WTC11 (cell line): ENCODE measurements at regions not wholly inside any gene's neighbourhood (a gene's known extent, or its start where the extent isn't known, plus 50 kb on each side); places are given as distances from the start of the nearest gene placed in this dataset.

Experiments
- ATAC-seq: fragments of 200-7000 bp; cut with Tn5 transposase; 2 replicates; pipeline ENCODE4 v1.10.0; 2021; ENCODE audit warnings: mild to moderate bottlenecking, moderate library complexity
- CTCF ChIA-PET: fragments of 300-600 bp; sonication (Branson Sonifier 250); formaldehyde crosslinking; loops from one replicate; lab custom pipeline; 2021; ENCODE audit warnings: antibody characterized with exemption; lab: Charles Lee
- POLR2A ChIA-PET: fragments of 350-600 bp; sonication (Branson Sonifier 250); formaldehyde crosslinking; loops from one replicate; lab custom pipeline; 2021; ENCODE audit warnings: antibody characterized with exemption; lab: Charles Lee
- DNase-seq: peaks from one replicate; pipeline ENCODE4 v3.0.0; 2021; ENCODE audit warnings: low spot score
- H3K27ac Mint-ChIP-seq: 2 replicates; pipeline ENCODE4 v1.8.0; 2021; ENCODE audit warnings: mixed read lengths
- H3K27me3 Mint-ChIP-seq: 2 replicates; pipeline ENCODE4 v1.8.0; 2021; ENCODE audit warnings: low read depth, mild to moderate bottlenecking, moderate library complexity, mixed read lengths
- H3K36me3 Mint-ChIP-seq: 2 replicates; pipeline ENCODE4 v1.8.0; 2021; ENCODE audit warnings: mixed read lengths
- H3K4me1 Mint-ChIP-seq: 2 replicates; pipeline ENCODE4 v1.8.0; 2022; ENCODE audit warnings: mixed read lengths
- H3K4me3 Mint-ChIP-seq: 2 replicates; pipeline ENCODE4 v1.8.0; 2021; ENCODE audit warnings: mild to moderate bottlenecking, moderate library complexity, mixed read lengths
- H3K9me3 Mint-ChIP-seq: 2 replicates; pipeline ENCODE4 v1.8.0; 2021; ENCODE audit warnings: mixed read lengths
- CREB1 ChIP-seq: sonication (generic); formaldehyde crosslinking; IDR thresholded peaks from 2 replicates; pipeline ENCODE4 v1.8.0; 2023; ENCODE audit warnings: mild to moderate bottlenecking, missing genetic modification reagents
- CREM ChIP-seq: sonication (generic); formaldehyde crosslinking; IDR thresholded peaks from 2 replicates; pipeline ENCODE4 v1.8.1; 2022; ENCODE audit warnings: mild to moderate bottlenecking, missing genetic modification reagents, moderate library complexity
- EMX1 ChIP-seq: fragments of 250-450 bp; sonication (Bioruptor Pico); IDR thresholded peaks from 2 replicates; pipeline ENCODE4 v1.8.0; 2021; ENCODE audit warnings: mild to moderate bottlenecking
- FOXJ3 ChIP-seq: sonication (generic); formaldehyde crosslinking; IDR thresholded peaks from 2 replicates; pipeline ENCODE4 v1.9.0; 2021; ENCODE audit warnings: missing genetic modification reagents, mild to moderate bottlenecking, borderline replicate concordance
- FOXK1 ChIP-seq: sonication (generic); formaldehyde crosslinking; IDR thresholded peaks from 2 replicates; pipeline ENCODE4 v1.8.0; 2022; ENCODE audit warnings: mild to moderate bottlenecking, moderate library complexity, missing genetic modification reagents
- GABPB1 ChIP-seq: sonication (generic); formaldehyde crosslinking; IDR thresholded peaks from 2 replicates; pipeline ENCODE4 v1.8.1; 2023; ENCODE audit warnings: mild to moderate bottlenecking, missing genetic modification reagents
- HMGA2 ChIP-seq: fragments of 250-450 bp; sonication (Bioruptor Pico); IDR thresholded peaks from 2 replicates; pipeline ENCODE4 v1.4.0; 2021; ENCODE audit warnings: mild to moderate bottlenecking, moderate library complexity
- JAZF1 ChIP-seq: fragments of 250-450 bp; sonication (Bioruptor Pico); IDR thresholded peaks from 2 replicates; pipeline ENCODE4 v1.9.0; 2021; ENCODE audit warnings: moderate library complexity, mild to moderate bottlenecking, inconsistent platforms
- JUN ChIP-seq: sonication (generic); formaldehyde crosslinking; IDR thresholded peaks from 2 replicates; pipeline ENCODE4 v1.8.0; 2023; ENCODE audit warnings: mild to moderate bottlenecking, missing genetic modification reagents
- NFYB ChIP-seq: sonication (generic); formaldehyde crosslinking; conservative IDR thresholded peaks from 2 replicates; pipeline ENCODE4 v1.8.0; 2022; ENCODE audit warnings: low read depth, missing genetic modification reagents
- NR1H2 ChIP-seq: sonication (generic); formaldehyde crosslinking; IDR thresholded peaks from 2 replicates; pipeline ENCODE4 v1.9.0; 2021; ENCODE audit warnings: mild to moderate bottlenecking, moderate library complexity, missing genetic modification reagents
- NR3C1 ChIP-seq: sonication (generic); formaldehyde crosslinking; conservative IDR thresholded peaks from 2 replicates; pipeline ENCODE4 v1.8.1; 2023; ENCODE audit warnings: low read depth, mild to moderate bottlenecking, missing genetic modification reagents
- RELA ChIP-seq: sonication (generic); formaldehyde crosslinking; IDR thresholded peaks from 2 replicates; pipeline ENCODE4 v1.8.1; 2022; ENCODE audit warnings: missing genetic modification reagents, mild to moderate bottlenecking, borderline replicate concordance
- RORB ChIP-seq: fragments of 250-450 bp; sonication (Bioruptor Pico); IDR thresholded peaks from 2 replicates; pipeline ENCODE4 v1.9.0; 2021; ENCODE audit warnings: mild to moderate bottlenecking
- SOX15 ChIP-seq: fragments of 250-450 bp; sonication (Bioruptor Pico); IDR thresholded peaks from 2 replicates; pipeline ENCODE4 v1.9.0; 2021; ENCODE audit warnings: mild to moderate bottlenecking
- SP1 ChIP-seq: sonication (generic); formaldehyde crosslinking; conservative IDR thresholded peaks from 2 replicates; pipeline ENCODE4 v1.8.1; 2022; ENCODE audit warnings: missing genetic modification reagents
- TEAD4 ChIP-seq: sonication (generic); formaldehyde crosslinking; IDR thresholded peaks from 2 replicates; pipeline ENCODE4 v1.8.0; 2022; ENCODE audit warnings: mild to moderate bottlenecking, missing genetic modification reagents
- ZNF121 ChIP-seq: sonication (generic); formaldehyde crosslinking; IDR thresholded peaks from 2 replicates; pipeline ENCODE4 v1.8.0; 2023; ENCODE audit warnings: missing genetic modification reagents
- ZNF138 ChIP-seq: sonication (generic); formaldehyde crosslinking; conservative IDR thresholded peaks from 2 replicates; pipeline ENCODE4 v1.8.1; 2022; ENCODE audit warnings: mild to moderate bottlenecking, moderate library complexity, missing genetic modification reagents
- ZNF232 ChIP-seq: sonication (generic); formaldehyde crosslinking; IDR thresholded peaks from 2 replicates; pipeline ENCODE4 v1.8.0; 2022; ENCODE audit warnings: mild to moderate bottlenecking, missing genetic modification reagents
- ZNF416 ChIP-seq: fragments of 250-450 bp; sonication (Bioruptor Pico); IDR thresholded peaks from 2 replicates; pipeline ENCODE4 v1.9.0; 2021; ENCODE audit warnings: mild to moderate bottlenecking, inconsistent platforms
- TF ChIP-seq, protein P1 (sequence below): sonication (generic); formaldehyde crosslinking; IDR thresholded peaks from 2 replicates; pipeline ENCODE4 v1.8.1; 2022; ENCODE audit warnings: mild to moderate bottlenecking, missing genetic modification reagents, moderate library complexity, borderline replicate concordance
- TF ChIP-seq, protein P2 (sequence below): sonication (generic); formaldehyde crosslinking; IDR thresholded peaks from 2 replicates; pipeline ENCODE4 v1.8.1; 2022; ENCODE audit warnings: missing genetic modification reagents, borderline replicate concordance
- TF ChIP-seq, protein P3 (sequence below): sonication (generic); formaldehyde crosslinking; IDR thresholded peaks from 2 replicates; pipeline ENCODE4 v1.8.1; 2023; ENCODE audit warnings: mild to moderate bottlenecking, missing genetic modification reagents, moderate library complexity
- TF ChIP-seq, protein P4 (sequence below): sonication (generic); formaldehyde crosslinking; IDR thresholded peaks from 2 replicates; pipeline ENCODE4 v1.8.1; 2023; ENCODE audit warnings: mild to moderate bottlenecking, missing genetic modification reagents
- TF ChIP-seq, protein P5 (sequence below): fragments of 250-450 bp; sonication (Bioruptor Pico); IDR thresholded peaks from 2 replicates; pipeline ENCODE4 v1.9.0; 2021; ENCODE audit warnings: mild to moderate bottlenecking
- TF ChIP-seq, protein P6 (sequence below): sonication (generic); formaldehyde crosslinking; IDR thresholded peaks from 2 replicates; pipeline ENCODE4 v1.8.1; 2023; ENCODE audit warnings: mild to moderate bottlenecking, missing genetic modification reagents
- TF ChIP-seq, protein P7 (sequence below): fragments of 250-450 bp; sonication (Bioruptor Pico); IDR thresholded peaks from 2 replicates; pipeline ENCODE4 v2.1.2; 2022; ENCODE audit warnings: mild to moderate bottlenecking, moderate library complexity

DNA sequence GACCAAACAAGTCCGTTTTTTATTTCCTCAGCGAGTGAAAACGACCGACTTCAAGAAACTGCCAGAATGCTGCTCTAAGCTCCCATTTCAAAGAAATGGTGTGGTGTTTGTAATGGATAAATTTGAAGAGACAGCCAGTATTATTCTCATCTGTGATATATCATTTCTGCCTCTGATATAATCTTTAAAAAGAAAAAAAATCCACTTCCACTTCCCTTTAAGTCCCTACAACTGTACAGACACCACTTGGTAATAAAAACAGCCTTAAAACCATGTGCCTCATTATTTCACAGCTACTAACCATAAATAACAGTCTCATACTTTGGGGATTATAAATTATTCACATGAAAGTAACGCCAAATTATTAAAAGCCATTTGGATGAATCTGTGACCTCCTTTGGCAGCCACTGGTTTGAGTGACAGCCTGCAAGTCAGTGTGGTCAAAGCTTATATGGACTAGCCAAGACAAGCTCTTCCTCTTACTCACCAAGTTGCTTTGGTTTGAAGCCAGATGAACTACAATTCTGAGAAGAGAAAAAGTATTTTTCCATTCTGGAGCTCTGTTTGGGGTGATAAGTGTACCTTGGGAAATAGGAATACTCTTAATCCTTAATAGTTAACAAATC is 168.0 kb downstream of the SHOX2 start:
- ChIA-PET POLR2A (no interaction called here), CTCF (no interaction called here)
- DNase-seq (no peak), ATAC-seq (no peak)
- no peak overlapping the region for H3K4me3 Mint-ChIP-seq
- no peaks in the 10 kb centered on the region for H3K36me3 Mint-ChIP-seq
- no peak for TF ChIP-seq SOX15 (CRISPR knock-in tag)
- TF ChIP-seq EMX1 (CRISPR knock-in tag), result no peak
- TF ChIP-seq TEAD4 (CRISPR knock-in tag), result no peak
- TF ChIP-seq NR1H2 (CRISPR knock-in tag), result no peak
- TF ChIP-seq, protein P1, sequence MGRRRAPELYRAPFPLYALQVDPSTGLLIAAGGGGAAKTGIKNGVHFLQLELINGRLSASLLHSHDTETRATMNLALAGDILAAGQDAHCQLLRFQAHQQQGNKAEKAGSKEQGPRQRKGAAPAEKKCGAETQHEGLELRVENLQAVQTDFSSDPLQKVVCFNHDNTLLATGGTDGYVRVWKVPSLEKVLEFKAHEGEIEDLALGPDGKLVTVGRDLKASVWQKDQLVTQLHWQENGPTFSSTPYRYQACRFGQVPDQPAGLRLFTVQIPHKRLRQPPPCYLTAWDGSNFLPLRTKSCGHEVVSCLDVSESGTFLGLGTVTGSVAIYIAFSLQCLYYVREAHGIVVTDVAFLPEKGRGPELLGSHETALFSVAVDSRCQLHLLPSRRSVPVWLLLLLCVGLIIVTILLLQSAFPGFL (CRISPR knock-in tag), result no peak
- TF ChIP-seq, protein P2, sequence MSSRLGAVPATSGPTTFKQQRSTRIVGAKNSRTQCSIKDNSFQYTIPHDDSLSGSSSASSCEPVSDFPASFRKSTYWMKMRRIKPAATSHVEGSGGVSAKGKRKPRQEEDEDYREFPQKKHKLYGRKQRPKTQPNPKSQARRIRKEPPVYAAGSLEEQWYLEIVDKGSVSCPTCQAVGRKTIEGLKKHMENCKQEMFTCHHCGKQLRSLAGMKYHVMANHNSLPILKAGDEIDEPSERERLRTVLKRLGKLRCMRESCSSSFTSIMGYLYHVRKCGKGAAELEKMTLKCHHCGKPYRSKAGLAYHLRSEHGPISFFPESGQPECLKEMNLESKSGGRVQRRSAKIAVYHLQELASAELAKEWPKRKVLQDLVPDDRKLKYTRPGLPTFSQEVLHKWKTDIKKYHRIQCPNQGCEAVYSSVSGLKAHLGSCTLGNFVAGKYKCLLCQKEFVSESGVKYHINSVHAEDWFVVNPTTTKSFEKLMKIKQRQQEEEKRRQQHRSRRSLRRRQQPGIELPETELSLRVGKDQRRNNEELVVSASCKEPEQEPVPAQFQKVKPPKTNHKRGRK, result no peak
- TF ChIP-seq JUN (CRISPR knock-in tag), result no peak
- no peak for TF ChIP-seq NFYB (CRISPR knock-in tag)
- no peak for TF ChIP-seq HMGA2 (CRISPR knock-in tag)
- TF ChIP-seq CREB1 (CRISPR knock-in tag), result no peak
- TF ChIP-seq, protein P3, sequence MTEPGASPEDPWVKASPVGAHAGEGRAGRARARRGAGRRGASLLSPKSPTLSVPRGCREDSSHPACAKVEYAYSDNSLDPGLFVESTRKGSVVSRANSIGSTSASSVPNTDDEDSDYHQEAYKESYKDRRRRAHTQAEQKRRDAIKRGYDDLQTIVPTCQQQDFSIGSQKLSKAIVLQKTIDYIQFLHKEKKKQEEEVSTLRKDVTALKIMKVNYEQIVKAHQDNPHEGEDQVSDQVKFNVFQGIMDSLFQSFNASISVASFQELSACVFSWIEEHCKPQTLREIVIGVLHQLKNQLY, result no peak
- TF ChIP-seq ZNF138 (CRISPR knock-in tag), result no peak
- TF ChIP-seq RELA (CRISPR knock-in tag), result no peak
- TF ChIP-seq, protein P4, sequence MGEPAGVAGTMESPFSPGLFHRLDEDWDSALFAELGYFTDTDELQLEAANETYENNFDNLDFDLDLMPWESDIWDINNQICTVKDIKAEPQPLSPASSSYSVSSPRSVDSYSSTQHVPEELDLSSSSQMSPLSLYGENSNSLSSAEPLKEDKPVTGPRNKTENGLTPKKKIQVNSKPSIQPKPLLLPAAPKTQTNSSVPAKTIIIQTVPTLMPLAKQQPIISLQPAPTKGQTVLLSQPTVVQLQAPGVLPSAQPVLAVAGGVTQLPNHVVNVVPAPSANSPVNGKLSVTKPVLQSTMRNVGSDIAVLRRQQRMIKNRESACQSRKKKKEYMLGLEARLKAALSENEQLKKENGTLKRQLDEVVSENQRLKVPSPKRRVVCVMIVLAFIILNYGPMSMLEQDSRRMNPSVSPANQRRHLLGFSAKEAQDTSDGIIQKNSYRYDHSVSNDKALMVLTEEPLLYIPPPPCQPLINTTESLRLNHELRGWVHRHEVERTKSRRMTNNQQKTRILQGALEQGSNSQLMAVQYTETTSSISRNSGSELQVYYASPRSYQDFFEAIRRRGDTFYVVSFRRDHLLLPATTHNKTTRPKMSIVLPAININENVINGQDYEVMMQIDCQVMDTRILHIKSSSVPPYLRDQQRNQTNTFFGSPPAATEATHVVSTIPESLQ (CRISPR knock-in tag), result no peak
- TF ChIP-seq, protein P5, sequence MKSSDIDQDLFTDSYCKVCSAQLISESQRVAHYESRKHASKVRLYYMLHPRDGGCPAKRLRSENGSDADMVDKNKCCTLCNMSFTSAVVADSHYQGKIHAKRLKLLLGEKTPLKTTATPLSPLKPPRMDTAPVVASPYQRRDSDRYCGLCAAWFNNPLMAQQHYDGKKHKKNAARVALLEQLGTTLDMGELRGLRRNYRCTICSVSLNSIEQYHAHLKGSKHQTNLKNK (CRISPR knock-in tag), result no peak
- no peak for TF ChIP-seq ZNF232
- H3K27ac Mint-ChIP-seq, result no peak overlapping the region
- no peaks in the 10 kb centered on the region for H3K4me1 Mint-ChIP-seq
- H3K27me3 Mint-ChIP-seq, result no peaks in the 10 kb centered on the region
- no peaks in the 10 kb centered on the region for H3K9me3 Mint-ChIP-seq

DNA sequence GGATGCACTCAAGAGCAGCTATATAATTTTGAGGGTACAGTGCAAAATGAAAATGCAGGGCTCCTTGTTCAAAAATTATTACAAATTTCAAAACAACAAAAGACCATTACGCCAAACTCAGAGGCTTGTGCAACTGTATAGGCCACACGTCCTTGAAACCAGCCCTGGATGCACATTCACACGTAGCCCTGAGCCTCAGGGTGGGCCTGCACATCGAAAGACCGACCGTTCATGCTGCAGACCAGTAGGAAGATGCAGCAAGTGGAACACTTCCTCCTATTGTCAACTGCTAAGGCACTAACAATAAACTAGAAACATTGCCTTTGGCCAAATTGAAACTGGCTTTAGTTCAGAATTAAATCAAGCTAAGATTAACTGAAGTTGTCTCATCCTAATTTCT is 174.7 kb downstream of the SHOX2 start:
- peaks cover 7% of the 10 kb centered on the region for H3K9me3 Mint-ChIP-seq
- H3K27me3 Mint-ChIP-seq, result no peaks in the 10 kb centered on the region
- CTCF ChIA-PET, result no interaction called here
- no peak for DNase-seq
- no peak overlapping the region for H3K27ac Mint-ChIP-seq
- H3K4me3 Mint-ChIP-seq, result no peak overlapping the region
- POLR2A ChIA-PET, result no interaction called here
- H3K36me3 Mint-ChIP-seq, result no peaks in the 10 kb centered on the region
- ATAC-seq, result no peak
- H3K4me1 Mint-ChIP-seq, result no peaks in the 10 kb centered on the region
- TF ChIP-seq, protein P3, result no peak
- TF ChIP-seq, protein P6, sequence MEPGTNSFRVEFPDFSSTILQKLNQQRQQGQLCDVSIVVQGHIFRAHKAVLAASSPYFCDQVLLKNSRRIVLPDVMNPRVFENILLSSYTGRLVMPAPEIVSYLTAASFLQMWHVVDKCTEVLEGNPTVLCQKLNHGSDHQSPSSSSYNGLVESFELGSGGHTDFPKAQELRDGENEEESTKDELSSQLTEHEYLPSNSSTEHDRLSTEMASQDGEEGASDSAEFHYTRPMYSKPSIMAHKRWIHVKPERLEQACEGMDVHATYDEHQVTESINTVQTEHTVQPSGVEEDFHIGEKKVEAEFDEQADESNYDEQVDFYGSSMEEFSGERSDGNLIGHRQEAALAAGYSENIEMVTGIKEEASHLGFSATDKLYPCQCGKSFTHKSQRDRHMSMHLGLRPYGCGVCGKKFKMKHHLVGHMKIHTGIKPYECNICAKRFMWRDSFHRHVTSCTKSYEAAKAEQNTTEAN (CRISPR knock-in tag), result no peak
- TF ChIP-seq ZNF416 (no peak), CREM (CRISPR knock-in tag) (no peak), NFYB (CRISPR knock-in tag) (no peak), SP1 (CRISPR knock-in tag) (no peak), GABPB1 (CRISPR knock-in tag) (no peak), CREB1 (CRISPR knock-in tag) (no peak), FOXJ3 (CRISPR knock-in tag) (no peak), NR3C1 (CRISPR knock-in tag) (no peak), ZNF121 (CRISPR knock-in tag) (no peak), FOXK1 (CRISPR knock-in tag) (no peak), JAZF1 (no peak), ZNF138 (CRISPR knock-in tag) (no peak), RORB (CRISPR knock-in tag) (no peak)
- TF ChIP-seq, protein P7, sequence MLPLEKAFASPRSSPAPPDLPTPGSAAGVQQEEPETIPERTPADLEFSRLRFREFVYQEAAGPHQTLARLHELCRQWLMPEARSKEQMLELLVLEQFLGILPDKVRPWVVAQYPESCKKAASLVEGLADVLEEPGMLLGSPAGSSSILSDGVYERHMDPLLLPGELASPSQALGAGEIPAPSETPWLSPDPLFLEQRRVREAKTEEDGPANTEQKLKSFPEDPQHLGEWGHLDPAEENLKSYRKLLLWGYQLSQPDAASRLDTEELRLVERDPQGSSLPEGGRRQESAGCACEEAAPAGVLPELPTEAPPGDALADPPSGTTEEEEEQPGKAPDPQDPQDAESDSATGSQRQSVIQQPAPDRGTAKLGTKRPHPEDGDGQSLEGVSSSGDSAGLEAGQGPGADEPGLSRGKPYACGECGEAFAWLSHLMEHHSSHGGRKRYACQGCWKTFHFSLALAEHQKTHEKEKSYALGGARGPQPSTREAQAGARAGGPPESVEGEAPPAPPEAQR, result no peak
